ENCODE measurements at regions not wholly inside any gene's neighbourhood (a gene's known extent, or its start where the extent isn't known, plus 50 kb on each side); places are given as distances from the start of the nearest gene placed in this dataset.

DNA sequence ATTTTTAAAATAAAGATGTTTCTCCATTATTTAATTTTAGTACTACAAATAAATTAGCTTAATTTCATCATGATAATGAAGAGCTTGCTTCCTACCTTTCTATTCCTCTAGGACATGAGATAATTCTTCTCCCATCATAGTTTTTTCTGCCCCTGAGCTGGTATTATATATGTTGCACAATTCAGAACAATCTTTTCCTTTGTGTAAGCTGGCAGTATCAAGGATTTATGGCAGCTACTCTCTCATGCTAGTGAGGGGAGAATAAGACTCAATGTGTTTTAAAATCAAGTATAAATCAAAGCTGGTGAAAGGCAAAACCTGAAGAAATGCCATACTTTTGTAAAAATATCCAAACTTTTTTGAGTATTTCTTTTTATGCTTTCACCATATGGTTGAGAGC lies 1405.3 kb downstream of the SI start:
- H3K4me3 ChIP-seq (ENCODE audit: low read depth, low read length) = no peak overlapping the region
- TF ChIP-seq, protein P1, sequence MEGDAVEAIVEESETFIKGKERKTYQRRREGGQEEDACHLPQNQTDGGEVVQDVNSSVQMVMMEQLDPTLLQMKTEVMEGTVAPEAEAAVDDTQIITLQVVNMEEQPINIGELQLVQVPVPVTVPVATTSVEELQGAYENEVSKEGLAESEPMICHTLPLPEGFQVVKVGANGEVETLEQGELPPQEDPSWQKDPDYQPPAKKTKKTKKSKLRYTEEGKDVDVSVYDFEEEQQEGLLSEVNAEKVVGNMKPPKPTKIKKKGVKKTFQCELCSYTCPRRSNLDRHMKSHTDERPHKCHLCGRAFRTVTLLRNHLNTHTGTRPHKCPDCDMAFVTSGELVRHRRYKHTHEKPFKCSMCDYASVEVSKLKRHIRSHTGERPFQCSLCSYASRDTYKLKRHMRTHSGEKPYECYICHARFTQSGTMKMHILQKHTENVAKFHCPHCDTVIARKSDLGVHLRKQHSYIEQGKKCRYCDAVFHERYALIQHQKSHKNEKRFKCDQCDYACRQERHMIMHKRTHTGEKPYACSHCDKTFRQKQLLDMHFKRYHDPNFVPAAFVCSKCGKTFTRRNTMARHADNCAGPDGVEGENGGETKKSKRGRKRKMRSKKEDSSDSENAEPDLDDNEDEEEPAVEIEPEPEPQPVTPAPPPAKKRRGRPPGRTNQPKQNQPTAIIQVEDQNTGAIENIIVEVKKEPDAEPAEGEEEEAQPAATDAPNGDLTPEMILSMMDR (IDR thresholded peaks at IDR 0.05; ENCODE audit: low read depth, low read length, missing control alignments) = no peak
- no peak for DNase-seq (ENCODE audit: low read depth)

DNA sequence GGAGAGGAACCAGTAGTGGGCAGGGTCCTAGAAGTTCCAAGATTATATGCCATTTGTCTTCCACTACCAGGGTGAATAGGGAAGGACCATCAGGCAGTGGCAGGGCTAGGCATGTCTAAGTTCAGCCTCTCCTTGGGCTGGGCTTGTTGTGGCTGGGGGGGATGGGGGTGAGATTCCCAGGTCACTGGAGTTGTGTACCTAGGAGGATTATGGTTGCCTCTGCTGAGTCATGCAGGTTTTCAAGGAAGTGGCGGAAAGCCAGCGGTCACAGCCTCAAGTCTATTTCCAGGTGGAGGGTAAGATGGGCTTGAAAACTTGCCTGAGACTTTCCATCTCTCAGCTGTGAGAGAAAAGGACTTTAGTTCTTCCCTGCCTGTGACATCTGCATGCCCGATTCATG lies 1407.1 kb downstream of the SI start:
- DNase-seq (ENCODE audit: low read depth) = no peak
- no peak overlapping the region for H3K4me3 ChIP-seq (ENCODE audit: low read depth, low read length)
- TF ChIP-seq, protein P1 (IDR thresholded peaks at IDR 0.05; ENCODE audit: low read depth, low read length, missing control alignments) = no peak

DNA sequence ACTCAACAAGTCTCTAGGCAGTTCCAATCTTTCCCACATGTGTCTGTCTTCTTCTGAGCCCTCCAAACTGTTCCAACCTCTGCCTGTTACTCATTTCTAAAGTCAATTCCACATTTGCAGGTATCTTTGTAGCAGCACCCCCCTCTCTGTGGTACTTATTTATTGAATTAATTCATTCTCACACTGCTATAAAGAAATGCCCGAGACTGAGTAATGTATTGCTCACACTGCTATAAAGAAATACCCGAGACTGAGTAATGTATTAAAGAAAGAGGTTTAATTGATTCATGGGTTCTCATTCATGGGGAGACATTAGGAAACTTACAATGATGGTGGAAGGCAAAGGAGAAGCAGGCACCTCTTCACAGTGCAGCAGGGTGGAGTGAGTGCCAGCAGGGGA lies 1413.8 kb downstream of the SI start:
- H3K4me3 ChIP-seq (ENCODE audit: low read depth, low read length) = no peak overlapping the region
- TF ChIP-seq, protein P1 (IDR thresholded peaks at IDR 0.05; ENCODE audit: low read depth, low read length, missing control alignments) = no peak
- no peak for DNase-seq (ENCODE audit: low read depth)

DNA sequence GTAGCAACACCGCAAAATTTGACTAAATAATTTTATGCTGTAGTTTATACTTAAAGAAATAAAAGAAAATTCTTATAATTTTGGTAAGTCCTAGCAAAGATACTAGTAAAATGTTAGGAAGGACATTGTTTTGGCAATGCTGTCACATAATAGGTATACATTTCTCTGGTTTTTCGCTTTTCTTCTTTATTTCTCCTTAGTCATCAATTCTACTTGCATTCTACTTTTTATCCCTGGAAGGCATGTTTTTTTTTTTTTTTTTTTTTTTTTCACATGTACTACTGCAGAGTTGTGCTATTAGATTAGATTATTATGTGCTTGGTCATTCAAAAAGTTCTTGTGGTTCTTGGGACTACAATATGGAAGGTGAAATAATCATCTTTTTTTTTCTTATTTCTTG lies 1421.2 kb downstream of the SI start:
- H3K4me3 ChIP-seq (ENCODE audit: low read depth, low read length) = no peak overlapping the region
- TF ChIP-seq, protein P1 (IDR thresholded peaks at IDR 0.05; ENCODE audit: low read depth, low read length, missing control alignments) = no peak
- no peak for DNase-seq (ENCODE audit: low read depth)

DNA sequence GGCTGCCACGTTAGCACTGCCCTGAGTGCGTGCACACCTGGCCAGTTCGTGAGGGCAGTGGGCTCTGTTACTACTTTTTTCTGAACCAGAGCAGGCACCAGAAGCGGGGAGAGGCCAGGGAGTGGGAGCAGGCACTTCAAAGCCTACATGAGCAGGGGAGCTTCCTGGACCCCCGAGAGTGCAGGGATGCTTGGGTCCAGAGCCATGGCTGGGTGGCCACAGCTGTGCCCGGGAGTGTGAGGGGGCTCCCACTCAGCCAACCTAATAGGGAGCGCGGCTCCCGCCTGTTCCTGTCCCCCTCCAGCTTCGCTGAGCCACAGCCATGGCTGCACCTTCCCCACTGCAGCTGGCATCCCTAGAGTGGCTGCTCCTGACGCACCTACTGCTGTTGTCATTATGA lies 1423.3 kb downstream of the SI start:
- H3K4me3 ChIP-seq (ENCODE audit: low read depth, low read length) = no peak overlapping the region
- TF ChIP-seq, protein P1 (IDR thresholded peaks at IDR 0.05; ENCODE audit: low read depth, low read length, missing control alignments) = no peak
- no peak for DNase-seq (ENCODE audit: low read depth)

DNA sequence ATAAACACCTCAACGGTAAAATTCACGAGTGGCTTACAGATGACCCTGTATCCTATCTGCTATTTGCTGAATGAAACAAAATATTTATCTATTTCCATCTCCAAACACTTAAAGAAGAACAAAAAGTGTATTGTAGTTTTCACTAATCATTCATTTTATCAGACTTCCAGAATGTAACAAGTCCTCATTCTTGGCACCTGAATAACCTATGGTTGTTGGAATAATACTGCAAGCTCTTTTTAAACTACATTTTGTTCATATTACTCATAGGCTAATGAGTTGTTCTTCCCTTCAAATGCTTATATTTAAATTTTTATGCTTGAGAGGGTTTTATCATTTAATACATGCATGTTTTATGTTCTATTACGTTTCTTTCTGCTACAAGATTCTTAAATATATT lies 1434.1 kb downstream of the SI start:
- no peak for DNase-seq (ENCODE audit: low read depth)
- H3K4me3 ChIP-seq (ENCODE audit: low read depth, low read length) = no peak overlapping the region
- TF ChIP-seq, protein P1 (IDR thresholded peaks at IDR 0.05; ENCODE audit: low read depth, low read length, missing control alignments) = no peak

DNA sequence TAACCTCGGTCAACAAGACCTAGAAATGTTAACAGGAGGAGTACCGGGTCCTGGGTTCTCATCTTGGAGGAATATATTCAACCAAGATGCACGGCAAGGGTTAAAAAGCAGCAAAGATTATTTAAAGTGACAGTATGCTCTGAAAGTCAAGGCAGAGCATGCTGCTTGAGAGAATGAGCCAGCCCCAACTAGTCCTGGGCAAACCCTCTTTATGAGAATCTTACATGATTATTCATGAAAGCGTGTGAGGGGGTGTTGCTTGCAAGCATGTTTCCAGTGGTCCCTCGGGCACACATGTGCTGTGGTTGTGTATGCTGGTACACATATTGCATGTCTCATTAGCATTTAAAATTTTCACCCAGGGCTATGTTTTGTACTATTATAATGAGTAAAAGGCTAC lies 1445.6 kb downstream of the SI start:
- no peak for DNase-seq (ENCODE audit: low read depth)
- TF ChIP-seq, protein P1 (IDR thresholded peaks at IDR 0.05; ENCODE audit: low read depth, low read length, missing control alignments) = no peak
- H3K4me3 ChIP-seq (ENCODE audit: low read depth, low read length) = no peak overlapping the region

Measured in GM12864 (cell line).